Tibial nerve (tissue), 4 donors: ENCODE measurements at regions not wholly inside any gene's neighbourhood (a gene's known extent, or its start where the extent isn't known, plus 50 kb on each side); places are given as distances from the start of the nearest gene placed in this dataset.

Source experiments
- CTCF ChIP-seq, 5 experiments: fragments of 200-600 bp in 3 of 5; fragments of 450-650 bp in 2 of 5; sonication (generic) in 3 of 5; IDR thresholded peaks; one replicate each; pipeline ENCODE4 v1.5.1; 2016 to 2019; ENCODE audit warnings: antibody characterized with exemption in 5 of 5, mild to moderate bottlenecking in 3 of 5, moderate library complexity in 2 of 5
- EP300 ChIP-seq, 2 donors: sonication (generic); formaldehyde crosslinking; IDR thresholded peaks; one replicate each; pipeline ENCODE4 v1.6.1; 2017; ENCODE audit warnings: antibody characterized with exemption in 2 of 2, mild to moderate bottlenecking in 1 of 2
- POLR2A ChIP-seq, 2 donors: fragments of 450-650 bp; IDR thresholded peaks; one replicate each; pipeline ENCODE4 v1.6.1; 2017; ENCODE audit warnings: antibody characterized with exemption in 2 of 2, mild to moderate bottlenecking in 2 of 2, moderate library complexity in 2 of 2

- TF ChIP-seq CTCF (IDR thresholded peaks at IDR 0.05) (no peak), POLR2A (IDR thresholded peaks at IDR 0.05) (no peak), EP300 (IDR thresholded peaks at IDR 0.05) (no peak)
These were observed 403.1 kb downstream of the SPRY2 start for GRCh38 chr13:79937771-79938216.
